Nephron progenitor cell (in vitro differentiated cells): ENCODE measurements at regions not wholly inside any gene's neighbourhood (a gene's known extent, or its start where the extent isn't known, plus 50 kb on each side); places are given as distances from the start of the nearest gene placed in this dataset.
"Not testable (repeated sequence)": the region's sequence is repeated elsewhere in the genome, so short reads cannot be mapped to it uniquely, and the experiment has no call there.

Experiments
- DNase-seq: peaks from one replicate; pipeline ENCODE4 v3.0.0; 2021
- H3K27ac Mint-ChIP-seq: 2 replicates; pipeline ENCODE4 v1.8.0; 2021; ENCODE audit warnings: mild to moderate bottlenecking, moderate library complexity, mixed read lengths
- H3K27me3 Mint-ChIP-seq: 2 replicates; pipeline ENCODE4 v1.8.0; 2021; ENCODE audit warnings: mild to moderate bottlenecking, low read depth, mixed read lengths; ENCODE audit not compliant: poor library complexity
- H3K36me3 Mint-ChIP-seq: 2 replicates; pipeline ENCODE4 v1.8.0; 2021; ENCODE audit warnings: low read depth, mixed read lengths
- H3K4me1 Mint-ChIP-seq: 2 replicates; pipeline ENCODE4 v1.8.0; 2021; ENCODE audit warnings: mixed read lengths
- H3K4me3 Mint-ChIP-seq: 2 replicates; pipeline ENCODE4 v1.8.0; 2021; ENCODE audit warnings: mild to moderate bottlenecking, moderate library complexity, mixed read lengths
- H3K9me3 Mint-ChIP-seq: 2 replicates; pipeline ENCODE4 v1.8.0; 2021; ENCODE audit warnings: mild to moderate bottlenecking, moderate library complexity, mixed read lengths
- TF ChIP-seq, protein P1 (sequence below): fragments of 200-600 bp; sonication (generic); IDR thresholded peaks from 2 replicates; pipeline ENCODE4 v1.5.0; 2021; ENCODE audit warnings: antibody characterized with exemption

DNA sequence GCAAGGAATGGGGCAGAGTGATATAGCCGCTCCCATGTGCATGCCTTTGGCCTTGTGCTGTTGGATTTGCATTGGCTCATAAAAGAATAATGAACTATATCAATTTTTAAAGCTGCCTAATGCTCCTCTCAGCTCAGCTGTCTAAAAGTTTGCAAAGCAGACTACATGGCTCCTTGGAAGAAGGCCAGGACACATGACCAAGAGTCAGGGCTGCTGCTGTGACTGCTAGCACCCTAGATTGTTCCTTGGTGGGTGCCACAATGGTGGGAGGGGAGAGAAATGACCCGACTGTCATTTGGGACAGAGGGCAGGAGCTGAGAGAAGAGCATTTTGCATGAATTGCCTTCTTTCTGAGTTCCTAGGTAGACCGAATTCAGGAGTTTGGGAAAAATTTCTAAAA is 307.9 kb downstream of the PDCD6IP start:
- DNase-seq: no peak
- no peaks in the 10 kb centered on the region for H3K36me3 Mint-ChIP-seq
- no peaks in the 10 kb centered on the region for H3K27me3 Mint-ChIP-seq
- TF ChIP-seq, protein P1, sequence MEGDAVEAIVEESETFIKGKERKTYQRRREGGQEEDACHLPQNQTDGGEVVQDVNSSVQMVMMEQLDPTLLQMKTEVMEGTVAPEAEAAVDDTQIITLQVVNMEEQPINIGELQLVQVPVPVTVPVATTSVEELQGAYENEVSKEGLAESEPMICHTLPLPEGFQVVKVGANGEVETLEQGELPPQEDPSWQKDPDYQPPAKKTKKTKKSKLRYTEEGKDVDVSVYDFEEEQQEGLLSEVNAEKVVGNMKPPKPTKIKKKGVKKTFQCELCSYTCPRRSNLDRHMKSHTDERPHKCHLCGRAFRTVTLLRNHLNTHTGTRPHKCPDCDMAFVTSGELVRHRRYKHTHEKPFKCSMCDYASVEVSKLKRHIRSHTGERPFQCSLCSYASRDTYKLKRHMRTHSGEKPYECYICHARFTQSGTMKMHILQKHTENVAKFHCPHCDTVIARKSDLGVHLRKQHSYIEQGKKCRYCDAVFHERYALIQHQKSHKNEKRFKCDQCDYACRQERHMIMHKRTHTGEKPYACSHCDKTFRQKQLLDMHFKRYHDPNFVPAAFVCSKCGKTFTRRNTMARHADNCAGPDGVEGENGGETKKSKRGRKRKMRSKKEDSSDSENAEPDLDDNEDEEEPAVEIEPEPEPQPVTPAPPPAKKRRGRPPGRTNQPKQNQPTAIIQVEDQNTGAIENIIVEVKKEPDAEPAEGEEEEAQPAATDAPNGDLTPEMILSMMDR: no peak
- no peak overlapping the region for H3K4me3 Mint-ChIP-seq
- H3K27ac Mint-ChIP-seq: no peak overlapping the region
- H3K9me3 Mint-ChIP-seq: peaks cover 10% of the 10 kb centered on the region
- no peaks in the 10 kb centered on the region for H3K4me1 Mint-ChIP-seq

DNA sequence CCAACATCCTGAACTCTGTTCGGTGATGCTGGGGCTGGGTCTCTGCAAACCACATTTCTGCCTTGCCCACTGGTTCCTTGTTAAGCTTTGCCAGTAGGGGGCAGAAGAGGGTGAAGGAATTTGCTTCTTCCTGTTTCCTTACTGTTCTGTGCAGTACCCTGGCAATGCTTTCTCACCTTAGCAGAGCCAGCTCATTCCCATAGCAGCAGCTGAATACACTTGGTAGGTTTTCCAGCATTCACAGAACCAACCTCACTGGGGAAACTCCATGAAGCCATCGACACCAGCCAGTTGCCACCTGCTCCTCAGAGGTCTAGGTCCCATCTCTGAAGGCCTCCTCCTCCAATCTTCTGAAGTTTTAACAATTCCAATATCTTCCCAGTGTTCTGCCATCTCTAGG is 308.4 kb downstream of the PDCD6IP start:
- DNase-seq: peak; percentile 46
- Mint-ChIP-seq H3K4me3 (no peak overlapping the region), H3K4me1 (no peaks in the 10 kb centered on the region), H3K27me3 (no peaks in the 10 kb centered on the region), H3K27ac (no peak overlapping the region), H3K9me3 (peaks cover 5% of the 10 kb centered on the region), H3K36me3 (no peaks in the 10 kb centered on the region)
- TF ChIP-seq, protein P1: peak; percentile 57

DNA sequence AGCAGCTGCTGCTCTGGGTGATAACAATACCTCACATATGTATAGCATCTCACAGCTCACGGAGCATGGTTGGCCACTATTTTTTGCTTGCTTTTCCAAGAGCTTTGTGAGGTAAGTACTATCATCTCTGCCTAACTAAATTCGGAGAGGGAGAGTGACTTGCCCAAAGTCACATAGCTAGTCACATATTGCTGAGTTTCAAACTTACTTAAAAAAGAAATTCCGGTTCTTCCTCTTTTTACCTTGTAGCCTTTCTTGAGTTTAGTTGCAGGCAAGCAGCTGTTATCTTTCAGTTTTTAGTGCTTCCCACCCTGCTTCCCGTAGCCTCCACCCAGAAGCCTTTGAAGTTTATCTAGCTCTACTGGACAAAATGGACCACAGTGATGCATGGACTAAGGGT is 309.2 kb downstream of the PDCD6IP start:
- Mint-ChIP-seq H3K27me3 (no peaks in the 10 kb centered on the region), H3K27ac (no peak overlapping the region), H3K4me1 (peaks cover 1% of the 10 kb centered on the region), H3K36me3 (no peaks in the 10 kb centered on the region), H3K9me3 (no peaks in the 10 kb centered on the region), H3K4me3 (no peak overlapping the region)
- no peak for DNase-seq
- TF ChIP-seq, protein P1: no peak

DNA sequence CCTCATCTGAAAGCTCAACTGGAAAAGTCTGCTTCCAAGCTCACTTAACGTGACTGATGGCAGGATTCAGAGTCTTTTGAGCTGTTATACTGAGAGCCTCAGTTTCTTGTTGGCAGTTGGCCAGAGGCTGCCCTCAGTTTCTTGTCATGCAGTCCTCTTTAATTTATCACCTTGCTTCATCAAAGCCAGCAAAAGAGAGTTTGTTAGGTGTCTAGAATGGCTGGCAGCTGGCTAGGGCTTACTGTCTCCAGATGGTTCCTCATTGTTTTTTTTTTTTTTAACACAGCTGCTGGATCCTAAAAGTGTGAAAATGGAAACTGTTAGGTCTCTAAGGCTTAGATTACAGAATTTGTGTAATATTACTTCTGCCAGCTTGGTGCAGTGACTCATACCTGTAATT is 310.6 kb downstream of the PDCD6IP start:
- Mint-ChIP-seq H3K36me3 (no peaks in the 10 kb centered on the region), H3K4me3 (no peak overlapping the region), H3K9me3 (no peaks in the 10 kb centered on the region), H3K27ac (no peak overlapping the region), H3K27me3 (no peaks in the 10 kb centered on the region), H3K4me1 (peaks cover 4% of the 10 kb centered on the region)
- TF ChIP-seq, protein P1: no peak
- no peak for DNase-seq

DNA sequence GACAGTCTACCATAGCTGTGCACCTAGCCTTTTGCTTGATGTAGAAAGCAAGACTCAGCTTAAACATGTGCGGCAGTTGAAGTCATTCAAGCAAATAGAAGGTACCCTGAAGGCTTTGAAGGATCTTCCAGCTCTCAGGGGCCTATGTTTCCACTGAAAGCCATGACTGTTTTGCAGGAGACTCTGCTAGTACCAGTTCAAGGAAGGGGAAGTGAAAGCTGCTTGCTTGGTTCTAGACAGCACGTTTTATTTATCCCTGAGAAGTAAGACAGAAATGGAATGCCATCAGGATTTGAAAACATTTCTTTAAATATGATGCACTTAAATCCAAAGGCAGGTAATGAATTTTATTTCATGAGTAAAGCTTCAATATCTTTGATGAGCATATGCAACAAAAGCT is 311.4 kb downstream of the PDCD6IP start:
- no peaks in the 10 kb centered on the region for H3K36me3 Mint-ChIP-seq
- no peak overlapping the region for H3K27ac Mint-ChIP-seq
- H3K27me3 Mint-ChIP-seq: no peaks in the 10 kb centered on the region
- peaks cover 4% of the 10 kb centered on the region for H3K4me1 Mint-ChIP-seq
- TF ChIP-seq, protein P1: no peak
- DNase-seq: no peak
- no peak overlapping the region for H3K4me3 Mint-ChIP-seq
- no peaks in the 10 kb centered on the region for H3K9me3 Mint-ChIP-seq

DNA sequence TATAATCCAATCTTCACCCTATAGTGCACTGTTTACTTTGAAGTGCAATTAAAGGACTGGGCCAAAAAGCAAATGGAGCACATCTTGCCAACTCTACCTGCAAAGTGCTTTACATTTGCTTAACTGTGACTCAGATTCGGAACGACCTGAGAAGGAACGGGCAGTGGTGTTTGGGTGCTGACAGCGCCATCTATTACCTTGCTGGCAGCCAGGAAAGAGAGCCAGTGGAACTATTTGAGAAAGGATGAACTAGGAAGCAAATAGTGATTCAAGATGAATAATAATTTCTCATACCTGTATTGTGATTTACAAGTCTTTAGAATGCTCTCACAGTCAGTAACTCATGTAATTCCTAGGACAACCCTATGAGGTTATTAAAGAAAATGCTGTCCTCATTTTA is 312.9 kb downstream of the PDCD6IP start:
- Mint-ChIP-seq H3K36me3 (no peaks in the 10 kb centered on the region), H3K4me3 (no peak overlapping the region), H3K27me3 (no peaks in the 10 kb centered on the region), H3K4me1 (peaks cover 4% of the 10 kb centered on the region), H3K27ac (peak overlapping the region; percentile 31), H3K9me3 (peaks cover 4% of the 10 kb centered on the region)
- TF ChIP-seq, protein P1: no peak
- DNase-seq: no peak

DNA sequence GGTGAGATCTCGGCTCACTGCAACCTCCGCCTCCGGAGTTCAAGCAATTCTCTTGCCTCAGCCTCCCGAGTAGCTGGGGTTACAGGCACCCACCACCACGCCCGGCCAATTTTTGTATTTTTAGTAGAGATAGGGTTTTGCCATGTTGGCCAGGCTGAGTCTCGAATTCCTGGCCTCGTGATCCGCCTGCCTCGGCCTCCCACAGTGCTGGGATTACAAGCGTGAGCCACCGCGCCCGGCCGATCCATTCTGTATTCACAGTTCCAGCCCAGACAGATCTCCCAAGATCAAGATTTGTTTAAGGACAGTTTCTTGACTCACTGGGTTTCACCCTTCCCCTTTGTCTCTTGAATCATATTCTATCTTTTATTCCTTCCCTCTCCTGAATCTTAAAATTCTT is 313.8 kb downstream of the PDCD6IP start:
- not testable (repeated sequence) for H3K4me1 Mint-ChIP-seq, H3K27me3 Mint-ChIP-seq, H3K4me3 Mint-ChIP-seq, H3K36me3 Mint-ChIP-seq, H3K27ac Mint-ChIP-seq, DNase-seq
- H3K9me3 Mint-ChIP-seq: peaks cover 12% of the 10 kb centered on the region
